Smooth muscle cell (in vitro differentiated cells): ENCODE measurements at regions not wholly inside any gene's neighbourhood (a gene's known extent, or its start where the extent isn't known, plus 50 kb on each side); places are given as distances from the start of the nearest gene placed in this dataset.
"Not testable (repeated sequence)": the region's sequence is repeated elsewhere in the genome, so short reads cannot be mapped to it uniquely, and the experiment has no call there.

ENCODE experiments used
- DNase-seq: peaks from one replicate; lab custom pipeline; 2025; ENCODE audit not compliant: unreplicated experiment; lab: John Stamatoyannopoulos, UW
- H2AFZ ChIP-seq: fragments of 200-600 bp; sonication (generic); 2 replicates; pipeline ENCODE4 v1.6.0; 2016; ENCODE audit warnings: antibody characterized with exemption, low read depth, mild to moderate bottlenecking
- H3F3A ChIP-seq: fragments of 200-600 bp; sonication (generic); 2 replicates; pipeline ENCODE4 v1.6.0; 2017; ENCODE audit warnings: antibody characterized with exemption, low read depth
- H3K27ac ChIP-seq: fragments of 200-600 bp; sonication (generic); 2 replicates; pipeline ENCODE4 v1.5.1; 2016; ENCODE audit warnings: low read depth, mild to moderate bottlenecking
- H3K27me3 ChIP-seq: fragments of 200-600 bp; sonication (generic); 2 replicates; pipeline ENCODE4 v1.6.1; 2016; ENCODE audit warnings: low read depth, mild to moderate bottlenecking
- H3K36me3 ChIP-seq: fragments of 200-600 bp; sonication (generic); 2 replicates; pipeline ENCODE4 v1.5.1; 2016; ENCODE audit warnings: low read depth
- H3K4me1 ChIP-seq: fragments of 200-600 bp; sonication (generic); 2 replicates; pipeline ENCODE4 v1.5.1; 2016; ENCODE audit warnings: low read depth
- H3K4me2 ChIP-seq: fragments of 200-600 bp; sonication (generic); 2 replicates; pipeline ENCODE4 v1.6.0; 2016; ENCODE audit warnings: mild to moderate bottlenecking
- H3K4me3 ChIP-seq: fragments of 200-600 bp; sonication (generic); 2 replicates; pipeline ENCODE4 v1.5.1; 2016; ENCODE audit warnings: mild to moderate bottlenecking
- H3K79me2 ChIP-seq: fragments of 200-600 bp; sonication (generic); 2 replicates; pipeline ENCODE4 v1.6.0; 2016; ENCODE audit warnings: low read depth, mild to moderate bottlenecking
- H3K9ac ChIP-seq: fragments of 200-600 bp; sonication (generic); 2 replicates; pipeline ENCODE4 v1.6.0; 2016; ENCODE audit warnings: low read depth
- H3K9me3 ChIP-seq: fragments of 200-600 bp; sonication (generic); replicated peaks from 2 replicates; pipeline ENCODE4 v1.5.1; 2016; ENCODE audit warnings: low read depth
- H4K20me1 ChIP-seq: fragments of 200-600 bp; sonication (generic); 2 replicates; pipeline ENCODE4 v1.6.0; 2016; ENCODE audit warnings: low read depth
- WGBS: methylation state at CpG from one replicate; pipeline ENCODE4 v1.1.7; 2016; ENCODE audit warnings: low lambda C conversion rate; 5-methylcytosine and 5-hydroxymethylcytosine counted together
- TF ChIP-seq, protein P1 (sequence below): fragments of 200-600 bp; sonication (generic); IDR thresholded peaks from 2 replicates; pipeline ENCODE4 v1.5.1; 2017; ENCODE audit warnings: borderline replicate concordance, mild to moderate bottlenecking, antibody characterized with exemption; ENCODE audit not compliant: insufficient read depth, poor library complexity, severe bottlenecking

DNA sequence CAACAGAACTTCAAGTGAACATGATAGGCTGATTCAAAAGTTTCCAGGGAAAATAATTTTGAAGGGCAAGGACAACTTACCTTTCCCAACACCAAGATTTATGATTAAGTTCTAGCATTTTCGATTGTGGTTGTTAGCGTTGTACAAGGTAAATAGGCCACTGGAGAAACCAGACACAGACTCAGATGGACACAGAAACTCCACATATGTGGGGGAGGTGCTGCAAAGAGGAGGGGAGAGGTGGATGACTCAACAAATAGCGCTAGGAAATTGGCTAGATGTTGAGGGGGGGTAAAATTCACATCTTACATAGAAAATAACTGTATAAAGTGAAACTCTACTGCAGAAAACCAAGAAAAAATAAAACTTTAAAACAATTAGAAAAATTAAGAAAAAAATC is 564.4 kb downstream of the MATN1 start:
- DNase-seq, result no peak
- 55% methylated on average over 3 of the region's 3 CpGs for WGBS

DNA sequence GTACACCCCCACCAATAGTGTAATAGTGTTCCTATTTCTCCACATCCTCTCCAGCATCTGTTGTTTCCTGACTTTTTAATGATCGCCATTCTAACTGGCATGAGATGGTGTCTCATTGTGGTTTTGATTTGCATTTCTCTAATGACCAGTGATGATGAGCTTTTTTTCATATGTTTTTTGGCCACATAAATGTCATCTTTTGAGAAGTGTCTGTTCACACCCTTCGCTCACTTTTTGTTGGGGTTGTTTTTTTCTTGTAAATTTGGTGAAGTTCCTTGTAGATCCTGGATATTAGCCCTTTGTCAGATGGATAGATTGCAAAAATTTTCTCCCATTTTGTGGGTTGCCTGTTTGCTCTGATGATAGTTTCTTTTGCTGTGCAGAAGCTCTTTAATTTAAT is 567.7 kb downstream of the MATN1 start:
- H3K9me3 ChIP-seq, result not testable (repeated sequence)

More for the DNA sequence above, 564.4 kb downstream of the MATN1 start:
- peaks cover 4% of the 10 kb centered on the region for H3K27me3 ChIP-seq
- no peak overlapping the region for H3K9ac ChIP-seq
- H3K4me3 ChIP-seq, result no peak overlapping the region
- H4K20me1 ChIP-seq, result no peaks in the 10 kb centered on the region
- H3K9me3 ChIP-seq, result no peaks in the 10 kb centered on the region
- no peaks in the 10 kb centered on the region for H3K36me3 ChIP-seq
- no peak overlapping the region for H3K4me2 ChIP-seq
- TF ChIP-seq, protein P1, sequence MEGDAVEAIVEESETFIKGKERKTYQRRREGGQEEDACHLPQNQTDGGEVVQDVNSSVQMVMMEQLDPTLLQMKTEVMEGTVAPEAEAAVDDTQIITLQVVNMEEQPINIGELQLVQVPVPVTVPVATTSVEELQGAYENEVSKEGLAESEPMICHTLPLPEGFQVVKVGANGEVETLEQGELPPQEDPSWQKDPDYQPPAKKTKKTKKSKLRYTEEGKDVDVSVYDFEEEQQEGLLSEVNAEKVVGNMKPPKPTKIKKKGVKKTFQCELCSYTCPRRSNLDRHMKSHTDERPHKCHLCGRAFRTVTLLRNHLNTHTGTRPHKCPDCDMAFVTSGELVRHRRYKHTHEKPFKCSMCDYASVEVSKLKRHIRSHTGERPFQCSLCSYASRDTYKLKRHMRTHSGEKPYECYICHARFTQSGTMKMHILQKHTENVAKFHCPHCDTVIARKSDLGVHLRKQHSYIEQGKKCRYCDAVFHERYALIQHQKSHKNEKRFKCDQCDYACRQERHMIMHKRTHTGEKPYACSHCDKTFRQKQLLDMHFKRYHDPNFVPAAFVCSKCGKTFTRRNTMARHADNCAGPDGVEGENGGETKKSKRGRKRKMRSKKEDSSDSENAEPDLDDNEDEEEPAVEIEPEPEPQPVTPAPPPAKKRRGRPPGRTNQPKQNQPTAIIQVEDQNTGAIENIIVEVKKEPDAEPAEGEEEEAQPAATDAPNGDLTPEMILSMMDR, result no peak
- H3K79me2 ChIP-seq, result no peaks in the 10 kb centered on the region
- H3F3A ChIP-seq, result no peaks in the 10 kb centered on the region
- H2AFZ ChIP-seq, result no peak overlapping the region
- H3K27ac ChIP-seq, result no peak overlapping the region
- H3K4me1 ChIP-seq, result no peaks in the 10 kb centered on the region

DNA sequence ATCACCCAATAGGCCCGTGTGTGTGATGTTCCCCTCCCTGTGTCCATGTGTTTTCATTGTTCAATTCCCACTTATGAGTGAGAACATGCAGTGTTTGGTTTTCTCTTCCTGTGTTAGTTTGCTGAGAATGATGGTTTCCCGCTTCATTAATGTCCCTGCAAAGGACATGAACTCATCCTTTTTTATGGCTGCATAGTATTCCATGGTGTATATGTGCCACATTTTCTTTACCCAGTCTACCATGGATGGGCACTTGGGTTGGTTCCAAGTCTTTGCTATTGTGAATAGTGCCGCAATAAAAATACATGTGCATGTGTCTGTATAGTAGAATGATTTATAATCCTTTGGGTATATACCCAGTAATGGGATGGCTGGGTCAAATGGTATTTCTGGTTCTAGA is 568.1 kb downstream of the MATN1 start:
- not testable (repeated sequence) for H4K20me1 ChIP-seq, H3K27ac ChIP-seq, H3K27me3 ChIP-seq, H3K4me1 ChIP-seq, H3K79me2 ChIP-seq, H2AFZ ChIP-seq, H3K9me3 ChIP-seq, H3K36me3 ChIP-seq, H3K9ac ChIP-seq, H3F3A ChIP-seq, DNase-seq, H3K4me3 ChIP-seq, H3K4me2 ChIP-seq
- 89% methylated on average over 3 of the region's 3 CpGs for WGBS

More for the DNA sequence above, 567.7 kb downstream of the MATN1 start:
- H2AFZ ChIP-seq, H3K27me3 ChIP-seq, H3K9ac ChIP-seq, H3K36me3 ChIP-seq, DNase-seq, H3K4me3 ChIP-seq, H3K4me2 ChIP-seq, H3K27ac ChIP-seq, H3F3A ChIP-seq, H3K4me1 ChIP-seq, H4K20me1 ChIP-seq, H3K79me2 ChIP-seq: not testable (repeated sequence)
- WGBS, result 96% methylated on average over 2 of the region's 2 CpGs

DNA sequence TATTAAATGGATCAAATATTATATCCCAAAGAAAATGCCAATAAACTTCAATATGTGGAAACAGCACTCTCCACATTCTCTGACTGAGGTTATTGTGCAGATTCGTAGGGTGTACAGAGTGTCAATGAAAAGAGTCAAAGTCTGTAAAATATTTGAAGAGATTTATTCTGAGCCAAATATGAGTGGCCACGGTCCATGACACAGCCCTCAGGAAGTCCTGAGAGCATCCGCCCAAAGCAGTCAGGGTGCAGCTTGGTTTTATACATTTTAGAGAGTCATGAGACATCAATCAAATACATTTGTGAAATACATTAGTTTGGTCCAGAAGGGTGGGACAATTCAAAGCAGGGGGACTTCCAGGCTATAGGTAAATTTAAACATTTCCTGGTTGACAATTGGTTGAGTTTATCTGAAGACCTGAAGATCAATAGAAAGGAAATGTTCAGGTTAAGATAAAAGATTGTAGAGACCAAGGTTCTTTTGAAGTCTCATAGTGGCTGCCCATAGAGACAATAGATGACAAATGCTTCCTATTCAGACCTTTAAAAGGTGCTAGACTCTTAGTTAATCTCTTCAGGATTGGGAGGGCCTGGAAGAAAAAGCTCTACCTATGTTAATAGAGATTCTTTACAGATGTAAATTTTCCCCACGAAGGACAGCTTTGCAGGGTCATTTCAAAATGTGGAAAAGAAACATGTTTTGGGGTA is 569.5 kb downstream of the MATN1 start:
- no peak overlapping the region for H3K9ac ChIP-seq
- no peaks in the 10 kb centered on the region for H3K9me3 ChIP-seq
- no peak for DNase-seq
- TF ChIP-seq, protein P1, result no peak
- 74% methylated on average over 4 of the region's 4 CpGs for WGBS
- H3K36me3 ChIP-seq, result no peaks in the 10 kb centered on the region
- H3F3A ChIP-seq, result no peaks in the 10 kb centered on the region
- no peaks in the 10 kb centered on the region for H3K27me3 ChIP-seq
- no peak overlapping the region for H3K4me2 ChIP-seq
- H4K20me1 ChIP-seq, result no peaks in the 10 kb centered on the region
- no peak overlapping the region for H2AFZ ChIP-seq
- H3K27ac ChIP-seq, result no peak overlapping the region
- H3K79me2 ChIP-seq, result no peaks in the 10 kb centered on the region
- H3K4me1 ChIP-seq, result no peaks in the 10 kb centered on the region
- H3K4me3 ChIP-seq, result no peak overlapping the region

DNA sequence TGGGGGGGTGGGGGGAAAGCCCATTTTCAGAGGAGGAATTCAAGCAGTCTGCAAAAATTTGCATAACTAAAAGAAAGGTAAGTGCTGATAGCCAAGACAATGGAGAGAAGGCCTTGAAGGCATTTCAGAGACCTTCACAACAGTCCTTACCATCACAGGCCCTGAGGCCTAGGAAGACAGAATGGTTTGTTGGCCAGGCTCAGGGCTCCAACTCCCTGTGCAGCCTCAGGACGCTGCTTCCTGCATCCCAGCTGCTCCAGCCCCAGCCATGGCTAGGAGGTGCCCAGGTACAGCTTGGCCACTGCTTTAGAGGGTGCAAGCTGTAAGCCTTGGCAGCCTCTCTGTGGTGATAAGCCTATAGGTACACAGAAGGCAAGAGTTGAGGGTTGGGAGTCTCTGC is 571.6 kb downstream of the MATN1 start:
- H2AFZ ChIP-seq, result no peak overlapping the region
- H3K27ac ChIP-seq, result no peak overlapping the region
- H3K4me2 ChIP-seq, result no peak overlapping the region
- H4K20me1 ChIP-seq, result no peaks in the 10 kb centered on the region
- no peak for DNase-seq
- no peaks in the 10 kb centered on the region for H3K36me3 ChIP-seq
- H3K79me2 ChIP-seq, result no peaks in the 10 kb centered on the region
- no peaks in the 10 kb centered on the region for H3K27me3 ChIP-seq
- H3F3A ChIP-seq, result no peaks in the 10 kb centered on the region
- TF ChIP-seq, protein P1, result no peak
- H3K4me3 ChIP-seq, result no peak overlapping the region
- WGBS, result 85% methylated on average over 1 of the region's 1 CpG
- no peaks in the 10 kb centered on the region for H3K4me1 ChIP-seq
- no peaks in the 10 kb centered on the region for H3K9me3 ChIP-seq
- no peak overlapping the region for H3K9ac ChIP-seq
